ENCODE measurements at regions not wholly inside any gene's neighbourhood (a gene's known extent, or its start where the extent isn't known, plus 50 kb on each side); places are given as distances from the start of the nearest gene placed in this dataset.

- H4K20me1 ChIP-seq (ENCODE audit: control insufficient read depth, insufficient read depth, low read depth, low read length), result no peaks in the 10 kb centered on the region
- H3K27me3 ChIP-seq (ENCODE audit: control insufficient read depth, low read length), result no peaks in the 10 kb centered on the region
- H3K4me3 ChIP-seq (ENCODE audit: low read length), result no peak overlapping the region
- no peaks in the 10 kb centered on the region for H3K79me2 ChIP-seq (ENCODE audit: control insufficient read depth, low read length)
- no peaks in the 10 kb centered on the region for H3F3A ChIP-seq (ENCODE audit: control insufficient read depth, insufficient read depth)
- no peak overlapping the region for H3K4me2 ChIP-seq (ENCODE audit: low read length)
- no peaks in the 10 kb centered on the region for H3K9me2 ChIP-seq (replicated peaks; ENCODE audit: control insufficient read depth, low read length)
- no peak overlapping the region for H3K27ac ChIP-seq (ENCODE audit: low read depth, low read length)
- no peaks in the 10 kb centered on the region for H3K36me3 ChIP-seq (ENCODE audit: control insufficient read depth, low read length)
- H3K4me1 ChIP-seq (ENCODE audit: control insufficient read depth, low read length), result no peaks in the 10 kb centered on the region
- peaks cover 9% of the 10 kb centered on the region; the same call in 1 of the 2 replicates for H3K9me3 ChIP-seq (ENCODE audit: control insufficient read depth, insufficient read depth, low read length)
- no peak for TF ChIP-seq EZH2phosphoT487 (IDR thresholded peaks at IDR 0.05; ENCODE audit: borderline replicate concordance, low read length)
- TF ChIP-seq, protein P1, sequence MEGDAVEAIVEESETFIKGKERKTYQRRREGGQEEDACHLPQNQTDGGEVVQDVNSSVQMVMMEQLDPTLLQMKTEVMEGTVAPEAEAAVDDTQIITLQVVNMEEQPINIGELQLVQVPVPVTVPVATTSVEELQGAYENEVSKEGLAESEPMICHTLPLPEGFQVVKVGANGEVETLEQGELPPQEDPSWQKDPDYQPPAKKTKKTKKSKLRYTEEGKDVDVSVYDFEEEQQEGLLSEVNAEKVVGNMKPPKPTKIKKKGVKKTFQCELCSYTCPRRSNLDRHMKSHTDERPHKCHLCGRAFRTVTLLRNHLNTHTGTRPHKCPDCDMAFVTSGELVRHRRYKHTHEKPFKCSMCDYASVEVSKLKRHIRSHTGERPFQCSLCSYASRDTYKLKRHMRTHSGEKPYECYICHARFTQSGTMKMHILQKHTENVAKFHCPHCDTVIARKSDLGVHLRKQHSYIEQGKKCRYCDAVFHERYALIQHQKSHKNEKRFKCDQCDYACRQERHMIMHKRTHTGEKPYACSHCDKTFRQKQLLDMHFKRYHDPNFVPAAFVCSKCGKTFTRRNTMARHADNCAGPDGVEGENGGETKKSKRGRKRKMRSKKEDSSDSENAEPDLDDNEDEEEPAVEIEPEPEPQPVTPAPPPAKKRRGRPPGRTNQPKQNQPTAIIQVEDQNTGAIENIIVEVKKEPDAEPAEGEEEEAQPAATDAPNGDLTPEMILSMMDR (IDR thresholded peaks at IDR 0.05; ENCODE audit: low read depth, low read length, poor library complexity, severe bottlenecking), result no peak
These were observed 2187.5 kb upstream of the ACO1 start for GRCh38 chr9:30196941-30197340.

DNA sequence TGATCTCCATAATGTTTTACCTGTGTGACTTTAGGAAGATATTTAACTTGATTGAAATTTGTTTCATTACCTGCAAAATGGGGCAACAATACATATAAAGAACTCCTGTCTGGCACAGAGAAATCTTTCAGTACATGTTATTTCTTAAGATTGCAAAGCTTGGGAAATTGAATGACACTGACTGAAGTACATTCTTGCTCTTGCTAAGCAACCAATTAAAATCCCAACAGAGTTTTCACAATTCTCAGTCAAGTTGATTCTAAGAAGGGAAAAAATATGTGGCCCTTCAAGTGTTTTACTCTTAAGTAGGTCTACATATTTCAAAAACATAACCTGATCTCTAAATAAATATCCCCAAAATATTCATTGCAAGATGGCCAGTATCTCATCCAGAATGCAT lies 2187.0 kb upstream of the ACO1 start:
- no peaks in the 10 kb centered on the region for H3K9me2 ChIP-seq (replicated peaks; ENCODE audit: control insufficient read depth, low read length)
- H3K4me3 ChIP-seq (ENCODE audit: low read length), result no peak overlapping the region
- H3K4me1 ChIP-seq (ENCODE audit: control insufficient read depth, low read length), result no peaks in the 10 kb centered on the region
- H3K27ac ChIP-seq (ENCODE audit: low read depth, low read length), result no peak overlapping the region
- TF ChIP-seq, protein P1 (IDR thresholded peaks at IDR 0.05; ENCODE audit: low read depth, low read length, poor library complexity, severe bottlenecking), result no peak
- no peak for TF ChIP-seq EZH2phosphoT487 (IDR thresholded peaks at IDR 0.05; ENCODE audit: borderline replicate concordance, low read length)
- H3F3A ChIP-seq (ENCODE audit: control insufficient read depth, insufficient read depth), result no peaks in the 10 kb centered on the region
- no peaks in the 10 kb centered on the region for H4K20me1 ChIP-seq (ENCODE audit: control insufficient read depth, insufficient read depth, low read depth, low read length)
- H3K36me3 ChIP-seq (ENCODE audit: control insufficient read depth, low read length), result no peaks in the 10 kb centered on the region
- H3K27me3 ChIP-seq (ENCODE audit: control insufficient read depth, low read length), result no peaks in the 10 kb centered on the region
- H3K4me2 ChIP-seq (ENCODE audit: low read length), result no peak overlapping the region
- no peaks in the 10 kb centered on the region for H3K79me2 ChIP-seq (ENCODE audit: control insufficient read depth, low read length)
- H3K9me3 ChIP-seq (ENCODE audit: control insufficient read depth, insufficient read depth, low read length), result peaks cover 9% of the 10 kb centered on the region; the same call in 1 of the 2 replicates

- no peaks in the 10 kb centered on the region for H3K36me3 ChIP-seq (ENCODE audit: control insufficient read depth, low read length)
- no peaks in the 10 kb centered on the region for H3F3A ChIP-seq (ENCODE audit: control insufficient read depth, insufficient read depth)
- no peaks in the 10 kb centered on the region for H3K4me1 ChIP-seq (ENCODE audit: control insufficient read depth, low read length)
- peaks cover 9% of the 10 kb centered on the region; the same call in 1 of the 2 replicates for H3K9me3 ChIP-seq (ENCODE audit: control insufficient read depth, insufficient read depth, low read length)
- H3K27ac ChIP-seq (ENCODE audit: low read depth, low read length), result no peak overlapping the region
- no peaks in the 10 kb centered on the region for H3K79me2 ChIP-seq (ENCODE audit: control insufficient read depth, low read length)
- no peaks in the 10 kb centered on the region for H3K9me2 ChIP-seq (replicated peaks; ENCODE audit: control insufficient read depth, low read length)
- H4K20me1 ChIP-seq (ENCODE audit: control insufficient read depth, insufficient read depth, low read depth, low read length), result no peaks in the 10 kb centered on the region
- H3K4me3 ChIP-seq (ENCODE audit: low read length), result no peak overlapping the region
- TF ChIP-seq, protein P1 (IDR thresholded peaks at IDR 0.05; ENCODE audit: low read depth, low read length, poor library complexity, severe bottlenecking), result no peak
- no peak for TF ChIP-seq EZH2phosphoT487 (IDR thresholded peaks at IDR 0.05; ENCODE audit: borderline replicate concordance, low read length)
- H3K27me3 ChIP-seq (ENCODE audit: control insufficient read depth, low read length), result no peaks in the 10 kb centered on the region
- H3K4me2 ChIP-seq (ENCODE audit: low read length), result no peak overlapping the region
These were observed 2186.5 kb upstream of the ACO1 start for GRCh38 chr9:30197954-30198353.

Data from DOHH2 (cell line).